GM12892 (cell line): ENCODE measurements at regions not wholly inside any gene's neighbourhood (a gene's known extent, or its start where the extent isn't known, plus 50 kb on each side); places are given as distances from the start of the nearest gene placed in this dataset.

ENCODE experiments used
- POLR2A ChIP-seq: IDR thresholded peaks from 2 replicates; pipeline ENCODE4 v1.6.1; 2011; ENCODE audit warnings: low read depth, low read length, control low read depth
- POLR2AphosphoS5 ChIP-seq: IDR thresholded peaks from 2 replicates; pipeline ENCODE4 v1.6.1; 2011; ENCODE audit warnings: low read depth, low read length, control low read depth
- TAF1 ChIP-seq: IDR thresholded peaks from 2 replicates; pipeline ENCODE4 v1.6.1; 2011; ENCODE audit warnings: low read depth, mild to moderate bottlenecking, control low read depth, low read length, borderline replicate concordance

GRCh38 chr4:130545596-130545995, 1449.6 kb downstream of the C4orf33 start:
- TF ChIP-seq POLR2AphosphoS5 (no peak), POLR2A (no peak), TAF1 (no peak)
